Neutrophil (primary cell): ENCODE measurements at regions not wholly inside any gene's neighbourhood (a gene's known extent, or its start where the extent isn't known, plus 50 kb on each side); places are given as distances from the start of the nearest gene placed in this dataset.

Source experiments
- H3K27ac ChIP-seq: fragments of 200-600 bp; sonication (generic); 2 replicates; pipeline ENCODE4 v1.5.1; 2016; ENCODE audit warnings: mild to moderate bottlenecking, moderate library complexity
- H3K27me3 ChIP-seq: fragments of 200-600 bp; sonication (generic); 2 replicates; pipeline ENCODE4 v1.6.0; 2016; ENCODE audit warnings: mild to moderate bottlenecking
- H3K36me3 ChIP-seq: fragments of 200-600 bp; sonication (generic); 2 replicates; pipeline ENCODE4 v1.5.1; 2017
- H3K4me1 ChIP-seq, 2 experiments: fragments of 200-600 bp in 1 of 2; sonication (generic) in 1 of 2; 1 replicate in 1 of 2; 2 replicates in 1 of 2; pipeline versions ENCODE4 v1.5.1 to v1.6.1; 2013 to 2016; ENCODE audit warnings: low read depth in 1 of 2, low read length in 1 of 2, mild to moderate bottlenecking in 1 of 2, moderate library complexity in 1 of 2; ENCODE audit not compliant: control insufficient read depth in 1 of 2, insufficient read depth in 1 of 2
- H3K4me3 ChIP-seq, 2 experiments: fragments of 200-600 bp in 1 of 2; sonication (generic) in 1 of 2; 1 replicate in 1 of 2; 2 replicates in 1 of 2; pipeline ENCODE4 v1.5.1; 2013 to 2016; ENCODE audit warnings: low read depth in 1 of 2, low read length in 1 of 2, mild to moderate bottlenecking in 1 of 2, moderate library complexity in 1 of 2
- H3K9me3 ChIP-seq: fragments of 200-600 bp; sonication (generic); 2 replicates; pipeline ENCODE4 v1.5.1; 2016
- CTCF ChIP-seq: fragments of 200-600 bp; sonication (generic); IDR thresholded peaks from 2 replicates; pipeline ENCODE4 v1.5.1; 2016; ENCODE audit warnings: antibody characterized with exemption

- no peak overlapping the region for H3K4me3 ChIP-seq
- H3K36me3 ChIP-seq: no peaks in the 10 kb centered on the region
- H3K9me3 ChIP-seq: no peaks in the 10 kb centered on the region
- no peak overlapping the region for H3K27ac ChIP-seq
- H3K4me1 ChIP-seq: no peaks in the 10 kb centered on the region
- no peak for TF ChIP-seq CTCF
- H3K27me3 ChIP-seq: no peaks in the 10 kb centered on the region
Observed at GRCh38 chr2:12099374-12099773, 352.9 kb downstream of the LPIN1 start.

GRCh38 chr2:12102679-12103078, 356.2 kb downstream of the LPIN1 start:
- TF ChIP-seq CTCF: no peak
- H3K27ac ChIP-seq: no peak overlapping the region
- H3K27me3 ChIP-seq: no peaks in the 10 kb centered on the region
- H3K4me1 ChIP-seq: no peaks in the 10 kb centered on the region
- H3K4me3 ChIP-seq: no peak overlapping the region
- no peaks in the 10 kb centered on the region for H3K36me3 ChIP-seq
- H3K9me3 ChIP-seq: no peaks in the 10 kb centered on the region

- no peaks in the 10 kb centered on the region for H3K36me3 ChIP-seq
- no peaks in the 10 kb centered on the region for H3K9me3 ChIP-seq
- peaks cover 3% of the 10 kb centered on the region for H3K27me3 ChIP-seq
- H3K4me1 ChIP-seq: no peaks in the 10 kb centered on the region
- no peak overlapping the region for H3K27ac ChIP-seq
- H3K4me3 ChIP-seq: no peak overlapping the region
- TF ChIP-seq CTCF: no peak
Observed at GRCh38 chr2:12105180-12105579, 358.7 kb downstream of the LPIN1 start.

- Histone ChIP-seq H3K4me3 (no peak overlapping the region), H3K27ac (no peak overlapping the region), H3K9me3 (no peaks in the 10 kb centered on the region), H3K4me1 (no peaks in the 10 kb centered on the region), H3K36me3 (no peaks in the 10 kb centered on the region), H3K27me3 (peaks cover 7% of the 10 kb centered on the region)
- no peak for TF ChIP-seq CTCF
Observed at GRCh38 chr2:12106440-12107080, 360.1 kb downstream of the LPIN1 start.

- Histone ChIP-seq H3K4me3 (no peak overlapping the region), H3K4me1 (no peaks in the 10 kb centered on the region), H3K27ac (no peak overlapping the region), H3K9me3 (no peaks in the 10 kb centered on the region), H3K36me3 (no peaks in the 10 kb centered on the region), H3K27me3 (peaks cover 7% of the 10 kb centered on the region)
- no peak for TF ChIP-seq CTCF
Observed at GRCh38 chr2:12107321-12107720, 360.9 kb downstream of the LPIN1 start.
